GM19328 (cell line): ENCODE measurements at regions not wholly inside any gene's neighbourhood (a gene's known extent, or its start where the extent isn't known, plus 50 kb on each side); places are given as distances from the start of the nearest gene placed in this dataset.

Experiments
- ATAC-seq: cut with Tn5 transposase; IDR thresholded peaks from one replicate; pipeline ENCODE4 v1.9.1; 2021; ENCODE audit warnings: mild to moderate bottlenecking, moderate library complexity; ENCODE audit not compliant: unreplicated experiment

GRCh38 chr13:100941377-100942368 is 267.1 kb upstream of the TMTC4 start:
- no peak for ATAC-seq

GRCh38 chr13:100940658-100941057 is 266.1 kb upstream of the TMTC4 start:
- ATAC-seq: no peak

- no peak for ATAC-seq
Observed at GRCh38 chr13:100933841-100934240, 259.2 kb upstream of the TMTC4 start.

DNA sequence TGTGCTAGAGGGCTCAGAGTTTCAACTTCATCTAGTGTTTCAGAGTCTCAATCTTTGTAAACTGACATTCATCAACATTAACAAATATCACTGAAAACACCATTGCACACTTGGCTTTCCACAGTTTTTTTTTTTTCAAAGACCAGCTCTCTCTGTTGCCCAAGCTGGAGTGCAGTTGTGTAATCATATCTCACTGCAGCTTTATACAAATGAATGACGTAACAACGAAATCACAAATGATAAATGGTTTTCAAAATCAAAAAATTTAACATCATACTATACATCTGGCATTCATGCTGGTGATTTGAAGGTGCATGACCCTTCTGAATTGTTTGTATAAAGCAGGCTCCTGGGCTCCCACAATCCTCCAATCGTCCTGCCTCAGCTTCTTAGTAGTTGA is 248.0 kb upstream of the TMTC4 start:
- ATAC-seq: no peak

GRCh38 chr13:100921139-100921538 is 246.5 kb upstream of the TMTC4 start:
- ATAC-seq: no peak

GRCh38 chr13:100917011-100917410 is 242.4 kb upstream of the TMTC4 start:
- ATAC-seq: no peak

GRCh38 chr13:100913143-100913542 is 238.5 kb upstream of the TMTC4 start:
- ATAC-seq: no peak

- ATAC-seq: no peak
Observed at GRCh38 chr13:100904293-100904976, 229.8 kb upstream of the TMTC4 start.

DNA sequence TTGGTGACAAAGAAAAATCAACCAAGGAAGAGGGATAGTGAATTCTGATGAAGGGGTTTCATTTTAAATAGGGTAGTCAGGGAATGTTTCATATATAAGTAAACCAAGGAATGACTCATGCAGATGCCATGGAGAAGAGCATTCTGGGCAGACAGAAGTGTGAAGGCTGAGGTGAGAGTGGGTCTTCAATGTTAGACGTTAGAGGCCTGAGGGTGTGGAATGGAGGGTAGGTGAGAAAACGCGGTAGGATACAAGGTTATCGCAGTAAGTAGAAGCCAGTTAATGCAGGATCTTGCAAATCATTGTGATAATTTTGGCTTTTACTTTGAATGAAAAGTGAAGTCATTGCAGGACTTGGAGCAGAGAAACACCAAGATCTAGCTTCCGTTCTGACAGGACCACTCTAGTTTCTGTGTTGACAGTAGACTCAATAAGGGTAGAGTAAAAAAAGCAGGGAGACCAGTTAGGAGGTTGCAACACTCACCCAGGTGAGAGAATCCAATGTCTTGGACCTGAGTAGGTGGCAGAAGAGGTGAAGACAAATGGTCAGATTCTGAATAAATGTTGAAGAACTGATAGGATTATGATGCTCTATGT is 225.2 kb upstream of the TMTC4 start:
- ATAC-seq: no peak

GRCh38 chr13:100898431-100898830 is 223.8 kb upstream of the TMTC4 start:
- ATAC-seq: no peak

- no peak for ATAC-seq
Observed at GRCh38 chr13:100895651-100896050, 221.1 kb upstream of the TMTC4 start.

- ATAC-seq: no peak
Observed at GRCh38 chr13:100892981-100893380, 218.4 kb upstream of the TMTC4 start.

GRCh38 chr13:100890645-100891044 is 216.1 kb upstream of the TMTC4 start:
- no peak for ATAC-seq

- no peak for ATAC-seq
Observed at GRCh38 chr13:100887729-100888151, 213.1 kb upstream of the TMTC4 start.

DNA sequence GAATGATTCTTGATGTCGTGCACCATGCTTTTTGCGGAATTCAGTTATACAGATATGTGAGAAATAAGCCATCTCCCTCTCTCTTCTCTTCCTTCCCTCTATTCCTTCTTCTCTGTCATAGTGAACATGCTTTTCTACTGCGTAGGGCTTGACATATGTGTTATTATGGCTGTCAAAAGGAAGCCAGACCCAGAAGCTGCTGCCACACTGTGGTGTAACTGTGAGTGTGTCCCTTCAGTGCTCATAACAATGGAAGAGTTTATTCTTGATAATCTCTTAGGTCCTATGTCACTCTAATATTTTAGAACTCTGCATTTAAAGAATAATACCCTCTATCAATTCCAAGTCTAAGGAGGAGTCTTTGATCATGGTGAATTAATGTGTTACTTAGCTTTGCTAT is 208.9 kb upstream of the TMTC4 start:
- no peak for ATAC-seq

DNA sequence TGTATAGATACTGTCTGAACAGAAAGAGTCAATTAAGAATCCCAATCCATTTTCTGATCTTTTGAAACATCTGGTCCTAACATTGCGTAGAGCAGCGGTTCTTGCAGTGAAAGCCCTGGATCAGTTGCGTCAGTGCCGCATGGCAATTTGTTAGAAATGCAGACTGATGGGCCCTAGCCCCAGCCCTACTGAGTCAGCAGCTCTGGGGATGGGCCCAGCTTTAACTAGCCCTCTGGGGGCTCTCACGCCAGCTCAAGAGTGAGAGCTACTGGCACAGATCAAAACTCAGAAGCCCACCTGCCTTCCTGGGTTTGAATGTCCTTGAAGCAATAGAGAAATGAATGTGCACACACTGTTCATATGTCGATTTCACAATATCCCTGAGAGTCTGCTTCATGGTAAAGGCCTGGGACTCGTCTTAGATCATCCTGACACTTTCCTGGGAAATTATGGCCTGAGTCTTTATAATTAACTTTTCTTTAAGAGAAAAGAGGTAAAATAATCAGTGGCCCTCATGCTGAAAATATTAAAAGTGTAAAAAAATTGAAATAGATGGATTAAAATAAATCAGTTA is 206.8 kb upstream of the TMTC4 start:
- ATAC-seq: no peak

GRCh38 chr13:100880166-100880565 is 205.6 kb upstream of the TMTC4 start:
- no peak for ATAC-seq

DNA sequence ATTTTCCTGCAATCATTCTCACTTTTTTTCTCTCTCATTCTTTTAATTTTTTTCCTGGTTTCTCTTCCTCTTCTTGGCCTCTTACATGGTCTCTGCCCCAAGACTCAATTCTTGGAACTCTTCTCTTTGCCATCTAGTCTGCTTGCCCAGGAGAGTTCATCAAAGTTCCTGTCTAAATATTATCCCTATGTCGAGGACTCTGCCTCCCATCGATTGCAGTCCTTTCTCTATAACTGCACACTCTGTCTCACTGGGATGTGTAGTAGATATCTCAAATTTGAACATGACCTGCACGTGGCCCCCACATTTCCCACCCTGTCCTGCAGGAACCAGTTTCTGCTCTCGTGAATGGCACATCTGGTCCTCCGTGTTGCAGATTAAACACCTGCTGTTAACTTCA is 204.7 kb upstream of the TMTC4 start:
- ATAC-seq: no peak

DNA sequence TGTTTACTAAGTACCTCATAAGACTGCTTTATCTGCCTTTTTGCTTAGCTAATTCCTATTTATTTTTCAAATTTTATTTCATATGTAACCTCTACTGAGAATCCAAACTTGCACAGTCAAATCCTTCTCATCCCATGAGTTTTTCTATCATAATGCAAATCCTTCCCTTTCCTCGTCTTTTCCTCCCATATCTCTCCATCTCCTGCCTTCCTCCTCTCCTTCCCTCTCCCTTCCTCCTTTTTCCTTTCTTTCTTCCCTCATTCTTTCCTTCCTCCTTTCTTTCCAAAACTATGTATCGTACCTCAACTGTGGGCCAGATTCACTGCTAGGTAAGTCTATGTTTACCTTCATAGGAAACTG is 201.4 kb upstream of the TMTC4 start:
- ATAC-seq: no peak

- no peak for ATAC-seq
Observed at GRCh38 chr13:100875392-100876043, 200.9 kb upstream of the TMTC4 start.

DNA sequence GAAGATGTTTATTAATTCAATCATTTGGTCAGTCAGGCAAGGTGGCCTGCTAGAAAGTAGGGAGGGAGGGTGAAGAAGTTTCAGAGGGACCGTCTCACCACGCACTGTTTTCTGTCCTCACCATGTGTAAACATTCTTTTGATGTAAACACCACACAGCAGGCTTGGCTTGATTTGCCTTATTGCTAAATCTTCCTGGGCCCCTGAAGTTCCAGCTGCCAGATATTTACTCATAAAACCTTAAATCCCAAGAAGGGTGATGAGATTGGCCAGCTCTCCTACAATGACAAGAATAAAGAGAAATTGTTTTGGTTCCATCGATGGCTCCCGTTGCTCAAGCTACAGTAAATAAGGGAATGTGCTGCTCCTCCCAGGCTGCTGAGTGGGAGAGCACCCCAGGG is 198.2 kb upstream of the TMTC4 start:
- no peak for ATAC-seq
